ENCODE measurements at regions not wholly inside any gene's neighbourhood (a gene's known extent, or its start where the extent isn't known, plus 50 kb on each side); places are given as distances from the start of the nearest gene placed in this dataset.

DNA sequence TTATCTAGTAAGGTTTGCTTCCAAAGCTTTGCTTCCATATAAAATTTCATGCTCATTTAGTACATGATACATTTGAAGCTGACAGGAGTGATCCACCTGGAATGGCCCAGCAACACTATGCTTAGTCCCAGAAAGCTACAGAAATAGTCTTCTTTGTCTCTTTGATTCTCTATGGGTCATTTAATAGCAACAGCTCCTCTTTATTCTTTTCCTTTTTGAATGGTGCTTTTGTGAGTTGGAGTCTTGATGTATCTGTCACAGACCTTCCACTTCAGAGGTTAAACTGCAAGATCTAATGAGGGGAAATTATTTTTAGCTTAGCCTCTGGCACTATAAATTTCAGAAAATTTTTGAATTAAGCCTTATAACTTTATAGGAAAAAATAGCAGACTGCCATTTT, 509.5 kb downstream of the KCNA4 start:
- Histone ChIP-seq H3K4me2 (ENCODE audit: low read length) (no peak overlapping the region), H3K27me3 (ENCODE audit: control insufficient read depth, low read length) (no peaks in the 10 kb centered on the region), H3K4me3 (ENCODE audit: low read length) (no peak overlapping the region), H3K27ac (ENCODE audit: low read depth, low read length) (no peak overlapping the region), H3K79me2 (ENCODE audit: control insufficient read depth, low read length) (no peaks in the 10 kb centered on the region), H3K4me1 (ENCODE audit: control insufficient read depth, low read length) (no peaks in the 10 kb centered on the region), H3F3A (ENCODE audit: control insufficient read depth, insufficient read depth) (no peaks in the 10 kb centered on the region), H4K20me1 (ENCODE audit: control insufficient read depth, insufficient read depth, low read depth, low read length) (no peaks in the 10 kb centered on the region), H3K9me3 (ENCODE audit: control insufficient read depth, insufficient read depth, low read length) (no peaks in the 10 kb centered on the region), H3K36me3 (ENCODE audit: control insufficient read depth, low read length) (no peaks in the 10 kb centered on the region), H3K9me2 (replicated peaks; ENCODE audit: control insufficient read depth, low read length) (no peaks in the 10 kb centered on the region)
- TF ChIP-seq, protein P1, sequence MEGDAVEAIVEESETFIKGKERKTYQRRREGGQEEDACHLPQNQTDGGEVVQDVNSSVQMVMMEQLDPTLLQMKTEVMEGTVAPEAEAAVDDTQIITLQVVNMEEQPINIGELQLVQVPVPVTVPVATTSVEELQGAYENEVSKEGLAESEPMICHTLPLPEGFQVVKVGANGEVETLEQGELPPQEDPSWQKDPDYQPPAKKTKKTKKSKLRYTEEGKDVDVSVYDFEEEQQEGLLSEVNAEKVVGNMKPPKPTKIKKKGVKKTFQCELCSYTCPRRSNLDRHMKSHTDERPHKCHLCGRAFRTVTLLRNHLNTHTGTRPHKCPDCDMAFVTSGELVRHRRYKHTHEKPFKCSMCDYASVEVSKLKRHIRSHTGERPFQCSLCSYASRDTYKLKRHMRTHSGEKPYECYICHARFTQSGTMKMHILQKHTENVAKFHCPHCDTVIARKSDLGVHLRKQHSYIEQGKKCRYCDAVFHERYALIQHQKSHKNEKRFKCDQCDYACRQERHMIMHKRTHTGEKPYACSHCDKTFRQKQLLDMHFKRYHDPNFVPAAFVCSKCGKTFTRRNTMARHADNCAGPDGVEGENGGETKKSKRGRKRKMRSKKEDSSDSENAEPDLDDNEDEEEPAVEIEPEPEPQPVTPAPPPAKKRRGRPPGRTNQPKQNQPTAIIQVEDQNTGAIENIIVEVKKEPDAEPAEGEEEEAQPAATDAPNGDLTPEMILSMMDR (IDR thresholded peaks at IDR 0.05; ENCODE audit: low read depth, low read length, poor library complexity, severe bottlenecking): no peak
- TF ChIP-seq EZH2phosphoT487 (IDR thresholded peaks at IDR 0.05; ENCODE audit: borderline replicate concordance, low read length): no peak

DNA sequence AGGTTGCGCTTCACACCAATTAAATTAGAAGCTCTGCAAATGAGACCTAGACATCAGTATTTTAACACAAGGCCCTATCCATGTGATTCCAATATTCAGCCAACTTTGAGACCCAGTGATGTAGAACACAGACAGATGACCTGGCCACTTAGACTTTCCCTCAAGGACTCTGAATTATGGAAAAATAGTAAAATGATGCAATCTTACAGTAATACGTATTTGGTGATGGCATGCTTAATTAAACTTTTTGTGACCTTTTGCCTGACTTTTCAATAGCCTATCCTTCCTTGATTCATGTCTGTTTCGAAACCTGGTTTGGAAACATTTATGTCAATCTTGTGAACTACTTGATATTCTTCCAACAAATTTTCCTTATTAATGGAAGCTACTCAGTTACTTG, 521.2 kb downstream of the KCNA4 start:
- TF ChIP-seq, protein P1 (IDR thresholded peaks at IDR 0.05; ENCODE audit: low read depth, low read length, poor library complexity, severe bottlenecking): no peak
- H3K4me3 ChIP-seq (ENCODE audit: low read length): no peak overlapping the region

DNA sequence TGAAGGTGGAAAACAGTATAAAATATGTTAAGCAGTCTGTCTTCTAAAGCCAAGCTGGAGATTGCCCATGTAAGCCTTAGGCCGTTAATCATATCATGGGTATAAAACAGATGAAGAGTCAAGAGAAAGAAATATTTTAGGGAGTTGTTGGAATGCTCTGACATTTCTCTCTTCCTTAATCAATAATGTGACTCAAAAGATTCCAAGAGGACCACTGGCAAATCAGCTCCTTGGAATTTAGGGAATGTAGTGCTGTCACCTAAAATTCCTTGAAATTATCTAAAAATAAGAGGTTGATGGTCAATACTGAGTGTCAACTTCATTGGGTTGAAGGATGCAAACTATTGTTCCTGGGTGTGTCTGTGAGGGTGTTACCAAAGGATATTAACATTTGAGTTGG, 525.9 kb downstream of the KCNA4 start:
- H3K36me3 ChIP-seq (ENCODE audit: control insufficient read depth, low read length): no peaks in the 10 kb centered on the region
- H3K9me3 ChIP-seq (ENCODE audit: control insufficient read depth, insufficient read depth, low read length): no peaks in the 10 kb centered on the region
- H3F3A ChIP-seq (ENCODE audit: control insufficient read depth, insufficient read depth): no peaks in the 10 kb centered on the region
- H3K4me2 ChIP-seq (ENCODE audit: low read length): no peak overlapping the region
- H3K4me3 ChIP-seq (ENCODE audit: low read length): no peak overlapping the region
- no peak overlapping the region for H3K27ac ChIP-seq (ENCODE audit: low read depth, low read length)
- H3K27me3 ChIP-seq (ENCODE audit: control insufficient read depth, low read length): no peaks in the 10 kb centered on the region
- TF ChIP-seq, protein P1 (IDR thresholded peaks at IDR 0.05; ENCODE audit: low read depth, low read length, poor library complexity, severe bottlenecking): no peak
- no peak for TF ChIP-seq EZH2phosphoT487 (IDR thresholded peaks at IDR 0.05; ENCODE audit: borderline replicate concordance, low read length)
- no peaks in the 10 kb centered on the region for H3K79me2 ChIP-seq (ENCODE audit: control insufficient read depth, low read length)
- no peaks in the 10 kb centered on the region for H4K20me1 ChIP-seq (ENCODE audit: control insufficient read depth, insufficient read depth, low read depth, low read length)
- H3K4me1 ChIP-seq (ENCODE audit: control insufficient read depth, low read length): no peaks in the 10 kb centered on the region
- H3K9me2 ChIP-seq (replicated peaks; ENCODE audit: control insufficient read depth, low read length): no peaks in the 10 kb centered on the region

More for the DNA sequence above, 521.2 kb downstream of the KCNA4 start:
- H3K9me2 ChIP-seq (replicated peaks; ENCODE audit: control insufficient read depth, low read length): no peaks in the 10 kb centered on the region; the same call in 1 of the 2 replicates
- no peak overlapping the region for H3K27ac ChIP-seq (ENCODE audit: low read depth, low read length)
- H3K79me2 ChIP-seq (ENCODE audit: control insufficient read depth, low read length): no peaks in the 10 kb centered on the region
- no peaks in the 10 kb centered on the region for H3K9me3 ChIP-seq (ENCODE audit: control insufficient read depth, insufficient read depth, low read length)
- no peak overlapping the region for H3K4me2 ChIP-seq (ENCODE audit: low read length)
- no peaks in the 10 kb centered on the region for H3K27me3 ChIP-seq (ENCODE audit: control insufficient read depth, low read length)
- H3K4me1 ChIP-seq (ENCODE audit: control insufficient read depth, low read length): no peaks in the 10 kb centered on the region
- H3K36me3 ChIP-seq (ENCODE audit: control insufficient read depth, low read length): no peaks in the 10 kb centered on the region
- H4K20me1 ChIP-seq (ENCODE audit: control insufficient read depth, insufficient read depth, low read depth, low read length): no peaks in the 10 kb centered on the region
- H3F3A ChIP-seq (ENCODE audit: control insufficient read depth, insufficient read depth): no peaks in the 10 kb centered on the region

GRCh38 chr11:29486301-29486700, 530.5 kb downstream of the KCNA4 start:
- no peaks in the 10 kb centered on the region for H3K36me3 ChIP-seq (ENCODE audit: control insufficient read depth, low read length)
- H3K27me3 ChIP-seq (ENCODE audit: control insufficient read depth, low read length): no peaks in the 10 kb centered on the region
- H3K4me1 ChIP-seq (ENCODE audit: control insufficient read depth, low read length): no peaks in the 10 kb centered on the region
- no peaks in the 10 kb centered on the region for H3K9me3 ChIP-seq (ENCODE audit: control insufficient read depth, insufficient read depth, low read length)
- H3K27ac ChIP-seq (ENCODE audit: low read depth, low read length): no peak overlapping the region
- no peaks in the 10 kb centered on the region for H3K79me2 ChIP-seq (ENCODE audit: control insufficient read depth, low read length)
- H4K20me1 ChIP-seq (ENCODE audit: control insufficient read depth, insufficient read depth, low read depth, low read length): no peaks in the 10 kb centered on the region
- H3K4me3 ChIP-seq (ENCODE audit: low read length): no peak overlapping the region
- no peaks in the 10 kb centered on the region for H3K9me2 ChIP-seq (replicated peaks; ENCODE audit: control insufficient read depth, low read length)
- H3K4me2 ChIP-seq (ENCODE audit: low read length): no peak overlapping the region
- H3F3A ChIP-seq (ENCODE audit: control insufficient read depth, insufficient read depth): no peaks in the 10 kb centered on the region
- TF ChIP-seq EZH2phosphoT487 (IDR thresholded peaks at IDR 0.05; ENCODE audit: borderline replicate concordance, low read length): no peak
- TF ChIP-seq, protein P1 (IDR thresholded peaks at IDR 0.05; ENCODE audit: low read depth, low read length, poor library complexity, severe bottlenecking): no peak

Data from DOHH2 (cell line).